Fibroblast of skin of abdomen (primary cell): ENCODE measurements at regions not wholly inside any gene's neighbourhood (a gene's known extent, or its start where the extent isn't known, plus 50 kb on each side); places are given as distances from the start of the nearest gene placed in this dataset.

Source experiments
- DNase-seq: peaks from one replicate; pipeline ENCODE4 v3.0.0-alpha.2; 2013

DNA sequence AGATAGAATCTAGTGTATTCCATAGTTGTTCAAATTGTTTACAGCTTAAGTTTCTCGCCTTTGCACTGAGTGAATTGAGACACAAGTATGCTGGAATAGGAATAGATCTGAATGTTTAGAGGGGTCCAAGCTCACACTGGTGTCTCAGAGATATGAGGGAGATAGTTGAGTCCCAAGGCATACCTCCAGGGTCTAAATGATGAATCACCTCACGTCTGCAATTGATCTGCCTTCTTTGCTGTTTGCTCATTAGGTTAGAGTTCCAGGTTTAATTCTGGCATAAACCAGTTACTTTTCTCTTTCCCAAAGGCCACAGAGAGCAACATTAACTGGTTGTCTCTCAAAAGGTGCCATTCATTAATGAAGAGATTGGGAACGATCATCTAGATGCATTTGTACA lies 106.3 kb upstream of the MME start:
- peak; percentile 31 for DNase-seq

DNA sequence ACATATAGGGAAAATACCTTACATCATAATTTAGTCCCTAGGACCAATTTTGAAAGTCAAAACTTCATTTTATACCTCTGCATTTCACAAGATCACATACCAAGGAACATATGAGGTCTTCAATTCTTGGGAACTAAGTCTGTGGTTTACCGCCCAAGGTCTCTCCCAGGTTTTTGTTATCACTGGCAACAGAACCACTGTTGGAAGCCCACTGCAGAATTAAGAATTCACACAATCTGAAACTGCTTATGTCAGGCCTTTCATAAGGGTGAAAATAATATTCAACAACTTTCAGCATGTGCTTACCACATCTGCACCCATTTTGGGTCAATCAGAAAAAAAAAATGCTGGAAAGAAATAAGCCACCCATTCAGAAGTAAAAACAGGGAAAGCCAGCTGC lies 107.2 kb upstream of the MME start:
- DNase-seq, result peak; percentile 88

- peak; percentile 88 for DNase-seq
These were observed 108.3 kb upstream of the MME start for GRCh38 chr3:154971771-154972326.

DNA sequence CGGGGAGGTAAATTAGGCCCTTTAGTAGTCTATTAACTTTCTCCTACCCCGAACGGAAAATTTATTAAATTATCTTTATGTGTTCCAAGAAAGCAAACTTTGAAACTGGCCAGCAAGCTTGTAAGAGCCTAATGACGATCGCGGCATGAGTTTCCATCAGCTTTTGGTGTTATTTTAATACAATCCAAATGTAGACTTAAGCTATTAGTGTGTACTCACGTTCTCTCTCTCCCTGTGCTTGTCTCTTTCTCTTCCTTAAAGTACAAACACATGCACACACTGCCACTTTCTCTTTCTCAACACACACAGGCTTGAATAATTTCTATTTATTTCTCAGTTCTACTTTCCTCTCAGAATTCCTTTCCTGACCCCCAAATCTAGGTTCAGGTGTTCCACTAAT lies 108.8 kb upstream of the MME start:
- peak; percentile 66 for DNase-seq

GRCh38 chr3:154970797-154971196 lies 109.3 kb upstream of the MME start:
- DNase-seq, result peak; percentile 93

DNA sequence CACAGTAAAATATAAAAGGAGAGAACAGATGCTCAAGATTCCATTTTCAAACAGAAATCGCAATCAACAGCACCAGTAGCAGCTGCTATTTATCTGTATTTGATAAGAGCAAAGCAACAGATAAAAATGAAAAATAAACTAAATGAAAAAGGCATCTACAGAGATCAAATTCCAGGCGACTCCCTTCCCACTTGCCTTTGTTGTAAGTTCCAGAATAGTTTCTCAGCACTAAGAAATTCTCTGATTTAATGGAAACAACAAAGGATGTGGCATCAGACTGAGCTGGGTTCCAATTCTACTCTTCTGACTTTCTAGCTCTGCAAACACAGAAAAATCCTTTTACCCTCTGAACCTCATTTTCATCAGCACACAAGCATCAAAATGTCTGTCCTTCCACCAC lies 110.8 kb upstream of the MME start:
- no peak for DNase-seq

DNA sequence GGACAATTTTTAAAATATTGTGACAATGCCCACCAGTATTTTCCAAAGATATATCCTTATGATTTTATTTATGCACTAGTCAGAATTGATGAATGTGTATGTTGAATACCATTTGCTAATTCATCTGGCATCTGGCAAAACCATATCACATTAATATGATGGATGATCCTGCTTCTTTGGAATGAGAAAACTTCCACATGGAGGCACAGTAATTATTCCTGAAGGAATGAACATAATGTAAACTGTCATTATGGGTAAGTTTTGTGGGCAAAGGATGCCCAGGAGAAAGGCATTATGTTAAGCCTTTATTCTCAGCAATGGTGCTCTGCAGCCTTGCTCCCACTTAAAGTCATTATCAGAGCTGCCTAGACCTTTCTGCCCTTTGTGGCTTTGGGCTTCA lies 113.0 kb upstream of the MME start:
- DNase-seq, result peak; percentile 50

DNA sequence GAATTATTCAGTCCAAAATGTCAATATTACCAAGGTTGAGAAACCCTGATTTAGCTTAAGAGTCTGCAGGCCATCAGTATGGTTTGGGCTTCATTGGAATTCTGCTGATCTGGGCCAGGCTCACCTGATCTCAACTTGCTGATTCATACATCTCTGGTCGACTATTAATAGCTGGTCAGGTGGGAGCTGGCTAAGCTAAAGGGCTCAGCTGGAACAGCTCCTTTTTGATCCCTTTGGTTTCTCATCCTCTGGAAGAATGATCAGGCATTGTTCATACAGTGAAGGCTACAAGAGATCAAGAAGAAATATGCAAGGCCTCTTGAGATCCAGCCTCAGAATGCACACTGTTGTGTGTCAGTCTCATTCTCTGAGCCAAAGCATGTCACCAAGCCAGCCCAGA lies 123.3 kb upstream of the MME start:
- no peak for DNase-seq

DNA sequence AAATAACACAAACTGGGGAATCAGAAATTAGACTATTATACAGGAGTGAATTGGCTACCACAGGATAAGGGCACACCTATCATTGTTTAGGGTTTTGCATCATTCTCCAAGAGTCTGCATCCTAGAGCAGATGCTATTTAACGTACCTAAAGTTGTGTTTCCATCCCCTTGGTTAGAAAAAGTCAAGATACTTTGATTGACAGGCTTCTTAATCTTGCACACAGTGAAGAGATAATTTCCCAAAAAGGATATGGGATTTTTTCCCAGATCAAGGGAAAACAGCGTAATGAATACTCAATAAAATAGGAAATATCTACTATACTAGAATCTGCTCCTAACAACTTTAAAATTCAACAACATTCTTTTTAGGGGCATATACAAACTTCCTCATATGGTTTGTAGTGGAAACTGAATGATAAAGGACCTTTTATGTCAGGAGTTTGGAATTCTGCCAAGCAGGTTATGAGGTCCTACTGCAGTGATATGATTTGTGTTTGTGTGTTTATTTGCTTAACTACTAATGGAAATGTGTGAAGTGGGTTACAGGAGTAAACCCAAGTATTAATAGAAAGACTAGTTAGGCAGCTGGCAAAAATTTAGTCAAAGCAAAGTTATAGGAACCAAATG lies 124.1 kb upstream of the MME start:
- no peak for DNase-seq

- DNase-seq, result peak; percentile 67
These were observed 125.4 kb upstream of the MME start for GRCh38 chr3:154954757-154955156.

DNA sequence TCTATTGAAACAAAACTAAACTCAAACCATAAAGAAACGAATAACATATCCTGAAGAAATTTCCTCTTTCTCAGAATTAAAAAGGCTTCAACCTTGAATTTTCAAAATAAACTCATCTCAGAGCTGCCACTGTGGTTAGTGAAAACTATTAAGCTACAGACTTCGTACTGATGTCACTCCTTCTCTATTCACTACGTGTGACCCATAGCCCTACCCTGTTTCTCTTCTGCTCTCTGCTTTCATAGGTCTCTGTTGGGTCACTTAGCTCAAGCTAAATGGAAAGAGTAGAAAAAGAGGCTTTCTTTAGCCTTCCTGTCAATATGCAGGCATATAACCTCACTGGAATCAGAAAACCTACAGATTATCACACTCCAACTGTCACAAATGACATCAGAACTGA lies 126.6 kb upstream of the MME start:
- DNase-seq, result no peak

DNA sequence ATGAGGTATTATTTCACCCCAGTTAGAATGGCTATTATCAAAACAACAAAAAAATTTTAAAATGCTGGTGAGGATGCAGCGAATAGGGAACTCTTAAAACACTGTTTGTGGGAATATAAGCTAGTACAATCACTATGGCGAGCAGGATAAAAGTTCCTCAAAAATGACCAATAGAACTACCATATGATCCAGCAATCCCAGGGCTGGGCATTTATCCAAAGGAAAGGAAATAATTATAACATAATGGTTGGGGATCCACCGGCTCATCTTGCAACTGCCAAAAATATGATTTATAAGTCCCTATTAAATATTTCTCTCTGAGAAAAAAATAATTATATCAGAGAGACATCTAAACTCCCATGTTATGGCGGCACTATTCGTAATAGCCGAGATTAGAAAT lies 127.6 kb upstream of the MME start:
- DNase-seq, result no peak

GRCh38 chr3:154943981-154944380 lies 136.1 kb upstream of the MME start:
- DNase-seq, result peak; percentile 16

GRCh38 chr3:154942827-154943226 lies 137.3 kb upstream of the MME start:
- DNase-seq, result no peak

- DNase-seq, result no peak
These were observed 143.9 kb upstream of the MME start for GRCh38 chr3:154936196-154936595.

DNA sequence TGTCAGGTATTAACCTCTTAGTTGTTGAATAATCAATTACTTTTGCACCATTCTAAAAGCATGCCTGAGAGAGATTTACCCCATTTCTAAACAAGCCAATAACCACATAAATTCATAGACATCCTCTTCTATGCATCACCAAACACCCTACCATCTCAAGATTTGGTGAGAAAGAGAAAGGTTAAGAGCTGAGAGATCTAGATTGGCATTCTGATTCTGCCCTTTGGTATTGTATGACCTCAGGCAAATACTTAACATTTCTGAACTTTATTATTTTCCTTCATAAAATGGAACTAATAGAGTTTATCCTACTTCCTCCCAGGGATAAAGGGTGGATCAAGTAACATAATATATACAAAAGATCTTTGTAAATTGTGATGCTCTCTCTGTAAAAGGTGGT lies 146.5 kb upstream of the MME start:
- DNase-seq, result no peak

DNA sequence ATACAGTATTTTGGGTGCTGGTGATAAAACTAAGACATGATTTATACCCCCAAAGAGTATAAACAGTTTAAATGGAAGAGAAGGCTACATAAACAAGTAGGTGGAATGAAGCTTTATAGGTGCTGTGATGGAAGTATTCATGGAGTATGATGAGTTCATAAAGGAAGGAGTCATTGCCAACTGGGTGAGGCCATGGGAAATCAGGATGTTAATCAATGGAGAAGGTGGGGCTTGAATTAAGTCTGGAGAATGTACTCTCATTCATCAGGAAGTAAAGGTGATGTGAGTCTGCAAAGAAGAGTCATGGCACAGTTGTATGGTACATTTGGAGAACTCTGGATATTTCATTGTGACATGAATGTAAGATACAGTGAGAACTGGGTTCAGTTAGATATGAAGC lies 147.5 kb upstream of the MME start:
- DNase-seq, result no peak

GRCh38 chr3:154931484-154931883 lies 148.6 kb upstream of the MME start:
- DNase-seq, result peak; percentile 54

DNA sequence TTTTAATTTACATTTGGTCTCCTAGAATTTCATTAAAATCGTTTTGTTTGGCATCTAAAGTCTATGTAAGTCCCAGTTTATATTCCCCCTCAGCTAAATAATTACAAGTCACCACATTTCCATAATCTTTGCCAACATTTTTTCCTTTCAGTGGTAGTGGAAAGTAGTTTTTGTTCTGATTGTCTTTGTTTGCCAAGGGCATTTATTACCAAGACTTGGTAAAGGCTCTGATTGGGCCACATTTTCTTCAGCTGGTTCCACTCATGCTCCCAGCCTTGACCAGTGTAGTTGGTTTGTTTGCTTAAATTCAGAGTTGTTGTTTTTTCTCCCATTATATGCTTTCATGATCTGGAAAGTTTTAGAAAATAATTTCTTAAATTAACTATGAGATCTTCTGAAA lies 153.4 kb upstream of the MME start:
- DNase-seq, result no peak

DNA sequence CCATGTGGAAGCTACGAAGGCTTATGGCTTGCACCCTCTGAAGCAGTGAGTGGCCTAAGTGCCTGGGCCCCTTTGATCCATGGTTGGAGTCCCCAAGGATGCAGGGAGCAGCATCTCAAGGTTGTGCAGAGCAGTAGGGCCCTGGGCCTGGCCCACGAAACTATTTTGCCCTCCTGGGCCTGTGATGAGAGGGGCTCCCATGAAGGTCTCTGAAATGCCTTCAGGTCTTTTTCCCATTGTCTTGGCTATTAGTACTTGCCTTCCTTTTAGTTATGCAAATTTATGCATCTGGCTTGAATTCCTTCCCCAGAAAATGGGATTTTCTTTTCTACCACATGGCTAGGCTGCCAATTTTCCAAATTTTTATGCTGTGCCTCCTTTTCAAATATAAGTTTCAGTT lies 158.8 kb upstream of the MME start:
- no peak for DNase-seq

- no peak for DNase-seq
These were observed 160.9 kb upstream of the MME start for GRCh38 chr3:154919226-154919625.

DNA sequence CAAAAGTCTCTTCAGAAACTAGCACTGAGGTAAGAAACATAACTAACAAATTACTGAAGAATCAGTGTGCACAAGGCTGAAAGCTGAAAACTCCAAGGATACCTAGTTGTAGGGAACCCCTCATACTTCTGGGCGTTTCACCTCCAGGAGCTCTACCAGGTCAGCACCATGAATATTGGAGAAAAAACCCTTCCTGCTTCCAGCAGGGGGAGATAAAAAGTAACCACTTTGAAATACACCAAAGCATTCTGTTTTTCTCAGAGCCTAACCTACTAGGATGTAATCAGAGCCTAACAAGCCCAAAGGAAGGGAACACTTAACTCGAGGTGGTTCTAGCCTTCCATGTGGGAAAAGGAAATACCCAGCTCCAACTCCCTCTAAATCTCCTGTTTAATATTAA lies 175.8 kb upstream of the MME start:
- peak; percentile 36 for DNase-seq

- DNase-seq, result peak; percentile 22
These were observed 177.6 kb upstream of the MME start for GRCh38 chr3:154902495-154902894.

- DNase-seq, result peak; percentile 21
These were observed 178.8 kb upstream of the MME start for GRCh38 chr3:154901278-154901677.

GRCh38 chr3:154900816-154901215 lies 179.3 kb upstream of the MME start:
- no peak for DNase-seq
